Stimulated activated CD4-positive, alpha-beta T cell treated with anti-CD3 and anti-CD28 coated beads, Interleukin-1b, Interleukin-23, amount 100 ng/mL, for 1 hour (primary cell): ENCODE measurements at regions not wholly inside any gene's neighbourhood (a gene's known extent, or its start where the extent isn't known, plus 50 kb on each side); places are given as distances from the start of the nearest gene placed in this dataset.
A peak's percentile ranks its signal among the peaks of the same experiment; 100 is the strongest.
"Not testable (repeated sequence)": the region's sequence is repeated elsewhere in the genome, so short reads cannot be mapped to it uniquely, and the experiment has no call there.

ENCODE experiments used
- DNase-seq, 2 donors: peaks; one replicate each; pipeline ENCODE4 v3.0.0-alpha.2; 2020; ENCODE audit warnings: low read depth in 2 of 2

GRCh38 chr13:50229960-50230661, 214.9 kb downstream of the KCNRG start:
- DNase-seq = no peak

GRCh38 chr13:50230662-50230978, 215.4 kb downstream of the KCNRG start:
- DNase-seq = no peak

- DNase-seq = not testable (repeated sequence)
Observed at GRCh38 chr13:50233574-50233973, 218.3 kb downstream of the KCNRG start.

GRCh38 chr13:50235604-50236342, 220.5 kb downstream of the KCNRG start:
- no peak for DNase-seq

- DNase-seq = no peak
Observed at GRCh38 chr13:50236898-50237318, 221.7 kb downstream of the KCNRG start.

GRCh38 chr13:50238922-50239321, 223.7 kb downstream of the KCNRG start:
- no peak for DNase-seq

- no peak for DNase-seq
Observed at GRCh38 chr13:50241479-50241878, 226.2 kb downstream of the KCNRG start.

- DNase-seq = no peak
Observed at GRCh38 chr13:50243931-50244330, 228.7 kb downstream of the KCNRG start.

- no peak for DNase-seq
Observed at GRCh38 chr13:50244355-50244712, 229.1 kb downstream of the KCNRG start.

- DNase-seq = peak in 1 of 2 donors; percentile 19
Observed at GRCh38 chr13:50244713-50245574, 229.7 kb downstream of the KCNRG start.

- no peak for DNase-seq
Observed at GRCh38 chr13:50247223-50247622, 232.0 kb downstream of the KCNRG start.

GRCh38 chr13:50248516-50249143, 233.4 kb downstream of the KCNRG start:
- no peak for DNase-seq

- no peak for DNase-seq
Observed at GRCh38 chr13:50249144-50249521, 233.9 kb downstream of the KCNRG start.

- no peak for DNase-seq
Observed at GRCh38 chr13:50250401-50250800, 235.2 kb downstream of the KCNRG start.

GRCh38 chr13:50255639-50256038, 240.4 kb downstream of the KCNRG start:
- DNase-seq = no peak

- DNase-seq = not testable (repeated sequence)
Observed at GRCh38 chr13:50256536-50257321, 241.5 kb downstream of the KCNRG start.

GRCh38 chr13:50257646-50258045, 242.4 kb downstream of the KCNRG start:
- DNase-seq = no peak

- DNase-seq = no peak
Observed at GRCh38 chr13:50261130-50261901, 246.1 kb downstream of the KCNRG start.

GRCh38 chr13:50267066-50267465, 251.8 kb downstream of the KCNRG start:
- DNase-seq = no peak

GRCh38 chr13:50267917-50268316, 252.7 kb downstream of the KCNRG start:
- DNase-seq = no peak

GRCh38 chr13:50268500-50268899, 253.3 kb downstream of the KCNRG start:
- no peak for DNase-seq
